Body of pancreas (tissue), 4 donors: ENCODE measurements at regions not wholly inside any gene's neighbourhood (a gene's known extent, or its start where the extent isn't known, plus 50 kb on each side); places are given as distances from the start of the nearest gene placed in this dataset.

Source experiments
- CTCF ChIP-seq, 7 experiments: fragments of 450-650 bp in 4 of 7; fragments of 200-600 bp in 3 of 7; sonication (generic) in 3 of 7; IDR thresholded peaks; one replicate each; pipeline ENCODE4 v1.5.1; 2016 to 2019; ENCODE audit warnings: antibody characterized with exemption in 7 of 7
- POLR2A ChIP-seq, 3 donors: fragments of 450-650 bp; IDR thresholded peaks; one replicate each; pipeline ENCODE4 v1.6.1; 2016; ENCODE audit warnings: antibody characterized with exemption in 3 of 3, mild to moderate bottlenecking in 2 of 3

GRCh38 chr4:124097447-124097846 is 615.1 kb downstream of the ANKRD50 start:
- TF ChIP-seq CTCF (IDR thresholded peaks at IDR 0.05) (no peak), POLR2A (IDR thresholded peaks at IDR 0.05) (no peak)
